22Rv1 (cell line): ENCODE measurements at regions not wholly inside any gene's neighbourhood (a gene's known extent, or its start where the extent isn't known, plus 50 kb on each side); places are given as distances from the start of the nearest gene placed in this dataset.

ENCODE experiments used
- H3K27ac ChIP-seq: fragments of 450-650 bp; 2 replicates; pipeline ENCODE4 v1.5.1; 2017
- CTCF ChIP-seq: fragments of 450-650 bp; IDR thresholded peaks from 2 replicates; pipeline ENCODE4 v1.5.1; 2017; ENCODE audit warnings: mild to moderate bottlenecking
- ZFX ChIP-seq: fragments of 450-650 bp; IDR thresholded peaks from 2 replicates; pipeline ENCODE4 v1.6.1; 2017; ENCODE audit warnings: antibody characterized with exemption, borderline replicate concordance

- TF ChIP-seq ZFX: no peak
- no peak for TF ChIP-seq CTCF
- H3K27ac ChIP-seq: no peak overlapping the region
Measured at GRCh38 chr1:5390504-5390903, 601.7 kb downstream of the NPHP4 start.

DNA sequence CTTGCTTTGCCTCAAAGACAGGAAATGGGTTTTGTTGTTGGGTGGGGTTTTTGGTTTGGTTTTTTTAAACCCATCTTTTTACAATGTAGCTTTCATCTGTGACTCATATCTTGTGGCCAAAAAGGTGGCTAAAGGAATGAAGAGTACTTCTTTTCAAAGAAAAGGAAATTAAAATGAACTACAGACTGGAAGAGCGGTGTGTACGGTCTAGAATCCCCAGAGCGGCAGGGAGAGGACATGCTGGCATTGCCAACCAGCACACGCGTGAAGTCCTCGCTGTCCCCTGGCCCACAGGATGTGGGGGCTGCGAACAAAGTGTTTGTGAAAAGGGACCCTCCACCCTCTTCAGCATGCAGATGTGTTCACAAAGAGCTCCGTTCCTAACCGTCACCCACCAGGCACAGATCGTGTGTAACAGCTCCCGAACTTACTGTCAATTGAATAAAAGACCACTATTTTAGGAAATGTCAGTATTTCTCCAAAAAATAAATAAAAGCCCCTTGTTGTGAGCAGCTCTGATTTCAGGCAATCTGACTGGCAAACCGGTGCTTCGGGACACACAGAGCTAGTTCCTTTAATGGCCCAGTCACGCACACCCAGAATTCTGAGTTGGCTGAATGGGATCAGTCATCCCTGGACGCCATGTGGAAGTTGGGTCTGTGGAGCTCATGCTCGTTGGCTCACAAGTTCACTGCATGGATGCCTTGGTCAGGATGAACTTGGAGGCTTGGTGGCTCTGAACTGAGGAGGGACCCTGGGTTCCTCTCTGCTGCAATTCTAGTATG lies 602.9 kb downstream of the NPHP4 start:
- TF ChIP-seq CTCF (no peak), ZFX (no peak)
- H3K27ac ChIP-seq: no peak overlapping the region

GRCh38 chr1:5388622-5389021 lies 603.6 kb downstream of the NPHP4 start:
- H3K27ac ChIP-seq: no peak overlapping the region
- TF ChIP-seq CTCF (no peak), ZFX (no peak)

DNA sequence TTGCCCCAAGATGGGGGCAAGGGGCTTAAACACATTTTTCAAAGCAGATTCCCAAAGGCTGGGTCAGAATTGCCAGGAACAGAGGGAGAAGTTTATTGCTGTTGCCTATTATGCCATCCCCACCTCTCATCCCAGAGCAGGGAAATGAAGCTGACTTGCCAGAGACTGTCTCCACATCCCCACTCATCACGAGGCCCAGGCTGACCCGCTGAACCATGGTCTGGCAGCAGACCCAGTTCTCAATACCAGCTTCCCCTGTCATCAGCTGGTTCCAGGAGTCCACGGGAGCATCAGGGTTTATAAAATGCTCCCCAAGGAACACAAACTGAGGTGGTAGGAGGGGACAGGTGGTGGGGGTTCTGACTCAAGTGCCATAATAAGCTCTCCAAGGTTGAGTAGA lies 605.9 kb downstream of the NPHP4 start:
- no peak overlapping the region for H3K27ac ChIP-seq

GRCh38 chr1:5385956-5386355 lies 606.3 kb downstream of the NPHP4 start:
- TF ChIP-seq ZFX: no peak
- TF ChIP-seq CTCF: no peak
- no peak overlapping the region for H3K27ac ChIP-seq

More for the DNA sequence above, 605.9 kb downstream of the NPHP4 start:
- TF ChIP-seq CTCF (no peak), ZFX (no peak)

DNA sequence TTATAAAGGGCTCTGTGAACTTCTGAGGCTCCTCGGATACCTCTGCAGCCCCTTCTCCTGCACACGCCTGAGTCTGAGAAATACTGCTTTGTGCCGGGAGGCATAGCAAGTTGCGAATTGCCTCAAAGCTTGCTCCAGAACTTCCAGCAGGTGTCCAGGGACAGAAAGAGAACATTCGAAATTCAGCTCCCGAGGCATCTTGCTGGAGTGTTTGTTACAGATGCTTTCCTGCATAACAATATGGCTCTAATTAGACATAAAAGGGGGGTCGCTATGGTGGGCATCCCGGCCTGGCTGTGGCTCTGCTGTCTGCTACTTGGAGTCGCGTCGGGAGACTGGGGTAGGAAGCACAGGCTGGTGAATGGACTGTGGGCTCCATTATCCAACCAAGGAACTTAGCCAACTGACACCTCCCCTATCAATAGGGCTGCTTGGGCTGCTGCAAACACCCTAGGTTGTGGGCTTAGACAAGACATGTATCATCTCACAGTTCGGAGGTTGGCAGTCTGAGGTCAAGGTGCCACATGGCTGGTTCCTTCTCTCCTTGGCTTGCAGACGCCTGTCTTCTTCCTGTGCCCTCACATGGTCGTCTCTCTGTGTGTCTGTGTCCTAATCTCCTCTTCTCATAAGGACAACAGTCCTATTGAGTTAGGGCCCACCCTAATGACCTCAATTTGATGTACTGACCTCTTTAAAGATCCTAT lies 607.0 kb downstream of the NPHP4 start:
- no peak overlapping the region for H3K27ac ChIP-seq
- TF ChIP-seq CTCF (no peak), ZFX (no peak)

DNA sequence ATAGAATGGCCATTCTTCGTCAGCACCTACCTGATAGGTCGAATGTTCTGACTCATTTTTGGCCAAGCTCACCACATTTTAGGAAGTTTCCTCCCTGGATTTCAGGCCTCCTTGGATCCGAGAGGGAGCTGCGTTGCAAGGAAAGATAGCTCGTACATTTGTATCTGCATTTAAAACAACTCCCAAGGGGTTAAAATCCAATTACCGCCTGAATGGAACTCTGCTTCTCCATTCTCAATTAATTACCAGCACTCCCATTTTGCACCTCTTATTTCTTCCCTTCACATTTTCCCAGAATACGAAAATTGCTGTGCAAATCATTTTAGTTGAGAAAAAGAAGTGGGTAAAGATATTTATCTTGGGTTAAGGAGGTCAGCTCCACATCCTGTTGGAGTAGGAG lies 610.7 kb downstream of the NPHP4 start:
- no peak overlapping the region for H3K27ac ChIP-seq
- TF ChIP-seq ZFX: no peak
- TF ChIP-seq CTCF: no peak
